ENCODE measurements at regions not wholly inside any gene's neighbourhood (a gene's known extent, or its start where the extent isn't known, plus 50 kb on each side); places are given as distances from the start of the nearest gene placed in this dataset.

GRCh38 chr18:53797998-53798495 lies 426.4 kb downstream of the MBD2 start:
- DNase-seq (ENCODE audit: low read depth), result no peak
- no peak for TF ChIP-seq CTCF (IDR thresholded peaks at IDR 0.05; ENCODE audit: insufficient read depth, low read depth, low read length)
- H3K4me3 ChIP-seq (ENCODE audit: low read depth, low read length), result no peak overlapping the region

- TF ChIP-seq CTCF (IDR thresholded peaks at IDR 0.05; ENCODE audit: insufficient read depth, low read depth, low read length), result no peak
- peak; percentile 51 for DNase-seq (ENCODE audit: low read depth)
- H3K4me3 ChIP-seq (ENCODE audit: low read depth, low read length), result no peak overlapping the region
These were observed 428.3 kb downstream of the MBD2 start for GRCh38 chr18:53796040-53796729.

- no peak overlapping the region for H3K4me3 ChIP-seq (ENCODE audit: low read depth, low read length)
- no peak for TF ChIP-seq CTCF (IDR thresholded peaks at IDR 0.05; ENCODE audit: insufficient read depth, low read depth, low read length)
- DNase-seq (ENCODE audit: low read depth), result no peak
These were observed 428.9 kb downstream of the MBD2 start for GRCh38 chr18:53795610-53796009.

- H3K4me3 ChIP-seq (ENCODE audit: low read depth, low read length), result no peak overlapping the region
- DNase-seq (ENCODE audit: low read depth), result no peak
- no peak for TF ChIP-seq CTCF (IDR thresholded peaks at IDR 0.05; ENCODE audit: insufficient read depth, low read depth, low read length)
These were observed 429.4 kb downstream of the MBD2 start for GRCh38 chr18:53795061-53795460.

GRCh38 chr18:53792762-53793161 lies 431.7 kb downstream of the MBD2 start:
- H3K4me3 ChIP-seq (ENCODE audit: low read depth, low read length), result no peak overlapping the region
- no peak for TF ChIP-seq CTCF (IDR thresholded peaks at IDR 0.05; ENCODE audit: insufficient read depth, low read depth, low read length)
- no peak for DNase-seq (ENCODE audit: low read depth)

GRCh38 chr18:53790786-53791185 lies 433.7 kb downstream of the MBD2 start:
- TF ChIP-seq CTCF (IDR thresholded peaks at IDR 0.05; ENCODE audit: insufficient read depth, low read depth, low read length), result no peak
- no peak for DNase-seq (ENCODE audit: low read depth)
- H3K4me3 ChIP-seq (ENCODE audit: low read depth, low read length), result no peak overlapping the region
